AG08396 (cell line): ENCODE measurements at regions not wholly inside any gene's neighbourhood (a gene's known extent, or its start where the extent isn't known, plus 50 kb on each side); places are given as distances from the start of the nearest gene placed in this dataset.
"Not testable (repeated sequence)": the region's sequence is repeated elsewhere in the genome, so short reads cannot be mapped to it uniquely, and the experiment has no call there.

ENCODE experiments used
- DNase-seq: peaks from one replicate; pipeline ENCODE4 v3.0.0; 2012; ENCODE audit warnings: low spot score, mixed read lengths

- no peak for DNase-seq
Measured at GRCh38 chr3:135393898-135394525, 571.5 kb upstream of the PPP2R3A start.

DNA sequence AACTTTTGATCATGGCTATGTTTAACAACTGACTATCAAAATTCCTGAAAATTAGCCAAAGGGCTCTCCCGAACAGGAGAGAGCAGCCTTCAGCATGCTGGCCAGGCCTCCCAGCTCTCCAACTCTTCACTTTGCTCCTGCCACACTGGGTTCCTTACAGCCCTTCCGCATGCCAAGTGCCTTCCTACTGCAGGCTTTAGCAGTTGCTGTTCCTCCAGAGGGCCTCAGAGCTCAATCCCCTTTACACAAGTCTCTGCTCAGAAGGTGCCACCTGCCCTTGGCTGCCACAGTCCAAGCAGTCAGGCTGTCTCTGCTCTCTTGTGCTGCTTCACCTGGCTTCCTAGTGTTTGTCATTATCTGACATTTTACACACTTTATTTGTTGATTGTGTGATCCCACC is 553.1 kb upstream of the PPP2R3A start:
- DNase-seq: no peak

DNA sequence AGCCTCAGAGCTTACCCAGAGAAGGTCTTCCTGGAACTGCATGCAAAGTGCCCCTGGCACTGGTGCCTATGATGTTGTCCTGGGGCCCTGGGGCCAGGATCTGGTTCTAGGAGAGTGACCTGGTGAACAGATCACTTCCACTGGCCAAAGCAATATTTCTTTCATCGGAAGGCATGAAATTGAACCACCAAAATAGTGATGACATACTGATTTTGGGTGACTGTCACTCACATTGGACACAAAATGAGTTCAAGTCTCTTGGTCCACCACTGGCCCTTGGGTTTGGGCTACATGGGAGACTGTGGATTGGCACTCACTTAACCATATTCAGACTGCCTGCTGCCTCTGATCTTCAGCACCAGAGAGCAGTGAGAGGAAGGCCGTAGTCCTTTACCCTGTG is 549.3 kb upstream of the PPP2R3A start:
- no peak for DNase-seq

DNA sequence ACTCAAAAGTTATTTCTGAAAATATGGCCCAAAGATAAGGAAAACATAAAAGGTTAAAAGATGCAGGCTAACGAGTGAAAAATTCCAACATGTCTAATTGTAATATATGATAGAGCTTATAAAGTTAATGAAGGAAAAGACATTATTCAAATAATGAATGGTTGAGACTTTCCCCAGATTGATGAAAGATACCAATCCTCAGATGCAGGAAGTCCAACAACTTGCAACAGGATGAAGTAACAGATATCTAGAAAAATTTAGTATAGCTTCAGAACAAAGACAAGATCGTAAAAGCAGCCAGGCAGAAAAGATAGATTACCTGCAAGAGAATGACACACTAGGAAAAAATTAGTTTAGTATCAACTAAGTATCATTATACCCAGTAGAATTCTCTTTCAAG is 546.4 kb upstream of the PPP2R3A start:
- no peak for DNase-seq

DNA sequence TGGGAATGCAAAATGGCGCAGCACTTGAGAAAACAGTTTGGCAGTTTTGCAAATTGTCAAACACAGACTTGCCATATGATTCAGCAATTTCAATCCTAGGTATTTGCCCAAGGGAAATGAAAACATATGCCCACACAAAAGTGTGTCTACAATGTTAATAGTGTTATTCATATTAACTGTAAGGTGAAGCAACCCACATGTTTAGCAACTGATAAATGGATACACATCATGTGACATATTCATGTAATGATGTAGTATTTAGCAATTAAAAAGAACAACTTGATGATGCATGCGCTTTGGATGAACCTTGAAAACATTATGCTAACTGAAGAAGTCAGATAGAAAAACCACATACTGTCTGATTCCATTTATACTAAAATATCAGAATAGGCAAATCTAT is 539.0 kb upstream of the PPP2R3A start:
- no peak for DNase-seq

- no peak for DNase-seq
Measured at GRCh38 chr3:135432402-135432801, 533.1 kb upstream of the PPP2R3A start.

GRCh38 chr3:135438889-135439597 is 526.5 kb upstream of the PPP2R3A start:
- DNase-seq: not testable (repeated sequence)

GRCh38 chr3:135439632-135440031 is 525.9 kb upstream of the PPP2R3A start:
- DNase-seq: not testable (repeated sequence)

- DNase-seq: no peak
Measured at GRCh38 chr3:135440233-135440632, 525.3 kb upstream of the PPP2R3A start.

DNA sequence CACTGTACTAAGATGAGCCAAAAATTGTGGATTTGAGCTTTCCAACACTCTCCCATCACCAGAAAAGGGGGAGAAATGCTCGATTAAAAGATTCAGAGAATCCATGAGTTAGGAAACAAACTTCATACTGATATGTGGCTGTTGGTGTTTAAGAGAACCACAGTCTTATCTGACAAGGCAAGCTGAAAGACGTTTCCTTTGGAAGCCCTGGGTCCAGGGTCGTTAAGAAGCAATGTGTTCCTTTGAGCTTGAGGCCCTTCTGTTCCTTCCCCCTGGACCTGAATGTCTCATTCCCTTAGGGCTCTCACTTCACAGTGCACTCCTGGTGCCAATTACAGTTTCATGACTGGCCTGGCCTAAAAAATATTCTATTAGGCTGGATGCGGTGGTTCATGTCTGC is 524.8 kb upstream of the PPP2R3A start:
- DNase-seq: no peak

- DNase-seq: no peak
Measured at GRCh38 chr3:135444058-135444457, 521.5 kb upstream of the PPP2R3A start.

DNA sequence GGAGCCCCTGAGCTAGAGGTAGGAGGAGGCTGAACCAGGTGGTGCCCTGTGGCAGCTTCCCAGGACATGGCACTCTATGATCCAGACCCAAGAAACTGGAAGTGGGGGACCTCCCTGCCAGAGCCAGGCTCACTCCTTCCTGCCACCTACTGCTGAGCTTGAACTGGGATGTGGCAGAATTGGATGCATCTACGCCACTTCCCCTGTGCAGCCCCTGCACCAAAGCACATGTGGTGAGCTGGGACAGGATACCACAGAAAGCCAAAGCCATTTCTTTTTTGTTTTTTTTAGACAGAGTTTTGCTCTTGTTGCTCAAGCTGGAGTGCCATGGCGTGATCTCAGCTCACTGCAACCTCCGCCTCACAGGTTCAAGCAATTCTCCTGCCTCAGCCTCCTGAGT is 518.0 kb upstream of the PPP2R3A start:
- DNase-seq: no peak

DNA sequence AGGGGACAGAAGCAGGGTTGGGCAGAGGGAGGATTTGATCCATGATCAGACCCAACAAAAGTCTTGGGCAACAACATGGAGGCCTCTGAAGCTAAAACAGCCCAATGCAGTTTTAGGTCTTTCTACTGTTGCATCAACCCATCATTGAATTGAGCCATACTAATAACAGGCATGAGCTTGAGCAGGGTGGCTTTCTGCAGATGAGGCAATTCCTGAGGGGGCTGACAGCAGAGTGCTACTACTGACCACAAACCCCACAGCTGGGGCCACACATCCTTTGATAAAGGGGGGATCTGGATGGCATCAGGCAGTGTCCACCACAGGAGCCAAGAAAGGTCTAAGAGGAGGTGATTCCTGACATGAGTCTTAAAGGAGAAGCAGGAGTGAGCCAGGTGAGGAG is 517.0 kb upstream of the PPP2R3A start:
- no peak for DNase-seq

DNA sequence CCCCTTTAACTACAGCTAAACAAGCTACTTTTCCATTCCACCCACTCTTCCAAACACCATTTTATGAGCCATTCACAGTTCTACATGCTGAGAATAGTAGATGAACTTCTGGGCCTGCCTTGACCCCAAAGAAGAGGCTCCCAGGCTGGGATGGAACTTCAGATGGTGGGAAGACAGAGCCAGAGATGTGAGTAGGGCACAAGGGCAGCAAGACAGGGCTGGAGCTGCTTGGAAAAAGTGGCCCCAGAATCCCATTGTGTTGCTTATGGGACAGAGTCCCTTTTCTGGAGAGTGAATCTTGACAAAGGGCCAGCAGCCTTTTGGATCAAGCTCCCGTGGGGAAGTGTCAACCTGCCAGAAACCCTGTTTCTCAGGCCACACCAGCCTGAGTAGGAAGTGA is 516.5 kb upstream of the PPP2R3A start:
- no peak for DNase-seq

DNA sequence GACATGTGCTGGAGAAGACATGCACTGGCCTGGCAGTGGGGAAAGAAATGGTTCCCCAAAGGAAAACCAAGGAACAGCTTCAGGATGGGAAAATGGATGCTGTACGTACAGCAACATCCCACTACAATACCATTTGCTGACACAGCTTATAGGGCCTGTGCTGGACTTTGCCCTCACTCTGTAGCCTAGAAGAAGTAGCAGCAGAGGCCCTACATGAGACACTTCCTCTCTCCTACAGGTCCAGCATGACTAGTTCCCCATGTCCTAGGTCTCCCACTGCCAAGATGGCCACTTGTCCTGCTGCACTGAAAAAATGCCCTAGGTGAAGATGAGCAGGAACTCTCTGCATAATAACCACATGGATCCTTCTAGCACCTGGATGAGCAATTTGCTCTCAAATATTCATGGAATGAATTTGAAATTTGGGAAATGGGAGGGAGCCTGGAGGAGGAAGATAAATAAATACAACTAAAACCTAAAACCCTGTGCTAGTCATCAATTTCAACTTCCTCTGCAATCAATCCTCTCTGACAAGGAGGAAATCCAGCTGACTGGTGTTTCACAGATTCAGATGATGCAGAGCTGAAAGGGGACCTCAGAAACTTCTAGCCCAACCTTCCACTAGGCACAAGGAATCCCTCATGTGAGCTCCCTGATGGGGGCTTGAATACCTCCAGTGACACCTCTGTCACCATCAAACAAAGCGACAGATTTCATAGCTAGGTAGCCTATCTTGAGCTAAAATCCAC is 514.3 kb upstream of the PPP2R3A start:
- DNase-seq: no peak

- no peak for DNase-seq
Measured at GRCh38 chr3:135452881-135453280, 512.6 kb upstream of the PPP2R3A start.

GRCh38 chr3:135453326-135453725 is 512.2 kb upstream of the PPP2R3A start:
- no peak for DNase-seq

DNA sequence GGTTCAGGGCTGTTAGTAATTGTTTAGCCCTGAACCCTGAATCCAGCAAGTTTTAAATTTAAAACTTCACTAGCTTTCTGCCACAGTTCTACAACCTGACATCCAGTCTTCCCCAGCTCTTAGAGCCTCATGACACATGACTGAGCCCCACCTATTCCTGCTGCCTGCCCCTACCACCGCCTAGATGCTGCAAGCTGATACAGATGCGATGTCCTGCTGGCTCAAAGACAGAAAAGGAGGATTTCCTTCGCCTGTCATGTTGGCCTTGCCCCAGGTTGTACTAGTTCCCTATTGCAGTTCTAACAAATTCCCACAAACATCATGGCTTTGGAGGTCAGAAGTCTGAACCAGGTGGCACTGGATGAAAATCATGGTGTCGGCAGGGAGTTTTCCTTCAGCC is 510.6 kb upstream of the PPP2R3A start:
- DNase-seq: no peak

DNA sequence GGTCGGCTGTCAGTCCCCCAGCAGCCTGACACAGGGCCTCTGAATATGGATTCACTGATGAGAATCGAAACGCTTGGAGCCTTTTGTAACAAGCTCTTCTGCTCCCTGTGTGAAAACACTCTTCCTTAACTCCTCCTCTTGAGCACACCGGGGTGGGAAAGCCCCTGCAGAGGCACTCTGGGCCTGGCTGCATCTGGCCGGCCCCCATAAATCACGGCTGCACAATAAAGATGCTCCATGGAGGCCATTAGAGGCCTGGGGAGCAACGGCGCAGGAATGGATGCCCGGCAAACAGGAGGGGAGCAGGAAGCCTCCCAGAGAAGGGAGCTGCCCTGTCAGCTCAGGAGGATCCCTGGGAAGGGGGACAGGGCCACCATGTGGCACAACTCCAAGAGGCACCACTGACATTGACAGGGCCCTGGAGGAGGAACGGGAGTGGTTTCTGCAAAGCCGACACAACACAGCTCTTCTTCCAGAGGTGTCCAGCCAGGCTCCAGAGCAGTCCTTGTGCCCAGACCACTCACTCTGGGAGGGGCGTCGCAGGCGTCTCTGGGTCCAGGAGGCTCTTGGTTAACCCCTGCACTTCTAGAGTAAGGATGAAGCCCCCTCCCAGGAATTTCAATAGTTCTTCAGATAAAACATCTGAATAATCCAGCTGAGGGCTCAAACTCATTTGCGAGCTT is 509.3 kb upstream of the PPP2R3A start:
- DNase-seq: no peak

GRCh38 chr3:135458541-135459322 is 506.8 kb upstream of the PPP2R3A start:
- no peak for DNase-seq

- no peak for DNase-seq
Measured at GRCh38 chr3:135460273-135460672, 505.3 kb upstream of the PPP2R3A start.

DNA sequence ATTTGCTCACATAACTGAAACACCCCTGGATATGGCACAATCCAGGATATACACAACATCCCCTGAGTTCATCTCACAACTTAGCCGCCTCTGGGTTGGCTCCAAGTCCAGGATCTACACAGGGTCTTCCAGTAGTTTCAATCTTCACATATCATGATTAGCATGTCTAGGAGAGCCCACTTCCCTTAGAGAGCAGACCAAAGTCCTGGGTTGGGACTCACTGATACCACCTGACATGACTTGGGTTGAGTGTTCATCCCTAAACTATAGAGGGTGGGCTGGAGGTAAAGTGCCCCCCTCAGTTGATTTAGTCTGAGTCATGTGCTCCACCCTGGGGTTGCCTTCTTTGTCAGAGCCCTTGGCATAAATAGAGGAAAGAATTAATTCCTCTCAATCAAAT is 493.6 kb upstream of the PPP2R3A start:
- DNase-seq: no peak
